ENCODE measurements at regions not wholly inside any gene's neighbourhood (a gene's known extent, or its start where the extent isn't known, plus 50 kb on each side); places are given as distances from the start of the nearest gene placed in this dataset.

GRCh38 chr6:137980777-137981176 is 113.7 kb downstream of the TNFAIP3 start (continued):
- TF ChIP-seq ETS1 (IDR thresholded peaks at IDR 0.05) (no peak), JUNB (IDR thresholded peaks at IDR 0.05; ENCODE audit: unreplicated experiment) (no peak)

GRCh38 chr6:137981758-137982157 is 114.7 kb downstream of the TNFAIP3 start:
- no peak overlapping the region for H3K27ac Mint-ChIP-seq
- H3K36me3 Mint-ChIP-seq (ENCODE audit: low read depth) = no peaks in the 10 kb centered on the region
- Histone ChIP-seq H3K79me2 (replicated peaks; ENCODE audit: insufficient read depth) (no peaks in the 10 kb centered on the region), H3K27me3 (ENCODE audit: insufficient read depth) (no peaks in the 10 kb centered on the region), H3K4me1 (ENCODE audit: insufficient read depth) (no peaks in the 10 kb centered on the region), H3K9me2 (ENCODE audit: insufficient read depth) (0 out of 2 replicates have a peak, but pooled peaks cover 2% of the 10 kb centered on the region), H3F3A (replicated peaks; ENCODE audit: low read depth) (no peaks in the 10 kb centered on the region), H4K20me1 (replicated peaks; ENCODE audit: insufficient read depth) (no peaks in the 10 kb centered on the region), H3K36me3 (ENCODE audit: insufficient read depth) (no peaks in the 10 kb centered on the region), H2AFZ (no peak overlapping the region), H3K4me3 (no peak overlapping the region), H3K4me2 (no peak overlapping the region), H3K27ac (ENCODE audit: low read depth) (no peak overlapping the region)
- no peak for TF ChIP-seq ZNF331 (CRISPR knock-in tag; IDR thresholded peaks at IDR 0.05; ENCODE audit: low read depth)
- peaks cover 2% of the 10 kb centered on the region; the same call in 1 of the 3 replicates for H3K9me3 Mint-ChIP-seq
- DNase-seq (ENCODE audit: low spot score) = no peak
- no peaks in the 10 kb centered on the region for H3K4me1 Mint-ChIP-seq
- peaks cover 2% of the 10 kb centered on the region for H3K27me3 Mint-ChIP-seq (ENCODE audit: insufficient read depth, low read depth, poor library complexity)
- H3K4me3 Mint-ChIP-seq = no peak overlapping the region
- no peak for ATAC-seq

GRCh38 chr6:137982418-137983189 is 115.5 kb downstream of the TNFAIP3 start:
- Histone ChIP-seq H3K27ac (ENCODE audit: low read depth) (no peak overlapping the region), H3K4me1 (ENCODE audit: insufficient read depth) (no peaks in the 10 kb centered on the region), H3K4me2 (no peak overlapping the region), H3F3A (replicated peaks; ENCODE audit: low read depth) (no peaks in the 10 kb centered on the region), H4K20me1 (replicated peaks; ENCODE audit: insufficient read depth) (no peaks in the 10 kb centered on the region), H2AFZ (no peak overlapping the region), H3K27me3 (ENCODE audit: insufficient read depth) (no peaks in the 10 kb centered on the region), H3K36me3 (ENCODE audit: insufficient read depth) (no peaks in the 10 kb centered on the region), H3K9me2 (ENCODE audit: insufficient read depth) (0 out of 2 replicates have a peak, but pooled peaks cover 2% of the 10 kb centered on the region), H3K4me3 (no peak overlapping the region), H3K79me2 (replicated peaks; ENCODE audit: insufficient read depth) (no peaks in the 10 kb centered on the region)
- Mint-ChIP-seq H3K36me3 (ENCODE audit: low read depth) (no peaks in the 10 kb centered on the region), H3K27me3 (ENCODE audit: insufficient read depth, low read depth, poor library complexity) (peaks cover 2% of the 10 kb centered on the region), H3K4me3 (no peak overlapping the region), H3K4me1 (no peaks in the 10 kb centered on the region), H3K9me3 (peaks cover 2% of the 10 kb centered on the region; the same call in 1 of the 3 replicates), H3K27ac (no peak overlapping the region)
- ATAC-seq (no peak), DNase-seq (ENCODE audit: low spot score) (no peak)
- TF ChIP-seq STAT1 (IDR thresholded peaks at IDR 0.05; ENCODE audit: unreplicated experiment) (no peak), EZH2 (IDR thresholded peaks at IDR 0.05; ENCODE audit: low read depth, unreplicated experiment) (no peak), ETS1 (IDR thresholded peaks at IDR 0.05) (no peak), ZNF462 (CRISPR knock-in tag; IDR thresholded peaks at IDR 0.05) (no peak)
